Kidney tubule cell (primary cell): ENCODE measurements at regions not wholly inside any gene's neighbourhood (a gene's known extent, or its start where the extent isn't known, plus 50 kb on each side); places are given as distances from the start of the nearest gene placed in this dataset.
A peak's percentile ranks its signal among the peaks of the same experiment; 100 is the strongest.
"Not testable (repeated sequence)": the region's sequence is repeated elsewhere in the genome, so short reads cannot be mapped to it uniquely, and the experiment has no call there.

Source experiments
- DNase-seq: peaks from one replicate; pipeline ENCODE4 v3.0.0-alpha.2; 2018; ENCODE audit warnings: low spot score

GRCh38 chr11:23257088-23257487, 396.8 kb upstream of the CCDC179 start:
- DNase-seq = no peak

- no peak for DNase-seq
Observed at GRCh38 chr11:23257556-23257955, 397.3 kb upstream of the CCDC179 start.

GRCh38 chr11:23263466-23263865, 403.2 kb upstream of the CCDC179 start:
- no peak for DNase-seq

DNA sequence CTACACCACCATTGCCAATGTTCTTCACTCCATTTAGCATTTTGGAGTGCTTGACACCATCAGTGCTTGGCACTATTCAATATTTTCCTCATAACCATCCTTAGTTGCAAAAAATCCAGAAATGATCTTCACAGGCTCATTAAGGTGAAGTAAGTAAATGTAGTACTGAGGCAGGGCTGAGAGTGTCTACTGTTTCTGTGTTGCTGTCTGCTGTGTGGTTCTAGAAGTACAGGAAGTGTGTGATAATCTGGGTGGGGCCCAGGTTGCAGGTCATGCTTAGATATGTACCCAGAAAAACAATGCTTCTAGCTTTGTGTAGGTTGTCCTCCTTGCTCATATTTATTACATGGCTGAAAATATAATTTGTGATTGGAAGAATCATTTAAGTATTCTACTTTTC, 411.8 kb upstream of the CCDC179 start:
- no peak for DNase-seq

DNA sequence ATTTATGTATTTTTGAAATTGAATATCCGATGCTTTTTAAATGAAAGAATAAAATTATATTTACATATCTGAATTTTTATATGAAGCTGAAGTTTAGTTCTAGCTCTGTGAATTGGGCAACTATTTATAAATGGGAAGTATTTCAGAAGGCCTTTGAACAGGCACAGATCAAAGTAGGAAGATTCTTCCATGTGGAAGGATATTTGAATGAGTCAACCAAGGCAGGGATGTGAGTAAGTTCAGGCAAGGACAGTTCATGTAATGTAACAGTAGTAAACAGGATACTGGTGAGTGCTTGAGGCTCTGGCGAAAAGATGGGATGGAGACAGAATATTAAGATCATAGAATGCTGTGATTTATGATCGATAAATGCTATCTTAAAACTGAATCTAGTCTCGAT, 417.8 kb upstream of the CCDC179 start:
- DNase-seq = peak; percentile 29

DNA sequence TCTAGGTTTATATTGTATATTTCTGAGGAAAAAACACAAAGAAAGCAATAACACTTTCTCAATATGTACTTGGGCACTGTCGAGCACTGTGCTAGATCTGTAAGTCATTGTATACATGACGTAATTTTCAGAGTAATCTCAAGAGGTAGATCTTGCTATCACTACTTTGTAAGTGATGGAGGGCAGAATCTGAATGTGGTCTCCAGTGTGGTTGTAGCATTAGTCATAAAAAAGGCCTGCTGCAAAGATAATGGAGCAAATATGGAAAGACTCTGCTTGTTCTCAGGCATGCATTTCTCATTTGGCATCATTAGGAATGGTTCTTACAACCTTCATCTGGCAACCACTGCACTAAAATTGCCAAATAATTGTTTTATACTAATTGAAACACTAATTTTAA, 419.8 kb upstream of the CCDC179 start:
- no peak for DNase-seq

DNA sequence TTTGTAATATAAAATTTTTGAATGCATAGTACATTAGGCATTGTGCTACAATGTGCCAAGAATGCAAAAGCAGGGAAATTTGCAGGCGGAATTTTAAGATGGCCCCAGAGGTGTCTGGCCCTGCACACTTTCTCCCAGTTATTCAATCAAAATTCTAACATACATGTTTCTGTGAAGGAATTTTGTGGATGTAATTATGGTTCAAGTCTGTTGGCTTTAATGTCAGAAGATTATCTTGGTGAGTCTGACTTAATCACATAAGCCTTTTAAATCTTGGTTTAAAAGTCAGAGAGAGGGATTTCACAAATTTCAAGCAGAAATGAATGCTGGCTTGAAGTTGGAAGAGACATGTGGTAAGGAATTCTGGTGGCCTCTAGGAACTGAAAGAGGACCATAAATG, 423.4 kb upstream of the CCDC179 start:
- no peak for DNase-seq

DNA sequence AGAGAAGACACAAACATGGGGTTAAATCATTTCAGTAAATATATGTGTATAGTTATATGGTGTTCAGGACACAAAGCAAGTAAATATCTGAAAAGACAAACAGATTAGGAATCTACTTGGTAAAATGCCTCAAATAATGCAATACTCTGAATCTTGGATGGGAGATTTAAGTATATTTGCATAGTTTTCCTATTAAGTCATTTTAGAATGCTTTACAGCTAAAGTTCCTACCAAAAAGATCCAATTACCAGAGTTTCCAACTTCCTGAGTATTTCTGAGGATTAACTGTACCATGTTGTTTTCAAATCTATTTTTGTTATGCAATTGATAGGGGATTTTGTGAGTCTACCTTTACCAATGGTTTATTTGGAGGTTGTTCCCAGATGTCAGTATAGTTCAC, 424.4 kb upstream of the CCDC179 start:
- DNase-seq = no peak

DNA sequence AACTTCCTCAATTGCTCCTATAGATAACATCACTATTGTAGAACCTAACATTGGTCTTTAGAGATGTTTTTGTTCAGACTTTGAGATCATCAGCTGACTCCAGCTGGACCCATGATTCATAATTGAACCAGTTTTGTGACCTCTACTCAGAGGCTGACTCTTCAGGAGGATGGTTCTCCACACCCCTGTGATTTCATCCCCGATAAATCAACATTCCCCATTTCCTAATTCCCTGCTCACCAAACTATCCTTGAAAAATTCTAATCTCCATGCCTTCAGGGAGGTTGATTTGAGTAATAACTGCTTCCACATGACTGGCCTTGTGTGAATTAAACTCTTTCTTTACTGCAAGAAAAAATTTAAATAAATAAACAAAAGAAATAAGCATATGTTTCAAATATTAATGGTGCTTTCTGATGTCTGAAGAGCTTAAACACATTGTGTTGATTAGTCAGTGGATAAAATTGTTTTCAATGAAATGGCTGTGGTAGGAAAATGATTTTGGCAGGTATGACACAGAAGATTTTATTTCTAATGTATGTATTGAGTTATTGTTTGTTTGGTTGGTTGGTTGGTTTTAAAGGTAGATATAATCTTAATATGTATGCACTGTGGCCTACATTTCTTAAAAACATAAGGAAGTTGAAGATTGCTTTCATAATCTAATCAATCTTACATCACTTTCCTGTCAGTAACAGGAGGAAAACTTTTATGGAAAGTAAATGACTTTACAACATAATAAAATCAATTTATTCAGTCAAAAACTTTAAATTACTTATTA, 427.9 kb upstream of the CCDC179 start:
- peak; percentile 67 for DNase-seq

GRCh38 chr11:23295241-23295640, 435.0 kb upstream of the CCDC179 start:
- DNase-seq = no peak

DNA sequence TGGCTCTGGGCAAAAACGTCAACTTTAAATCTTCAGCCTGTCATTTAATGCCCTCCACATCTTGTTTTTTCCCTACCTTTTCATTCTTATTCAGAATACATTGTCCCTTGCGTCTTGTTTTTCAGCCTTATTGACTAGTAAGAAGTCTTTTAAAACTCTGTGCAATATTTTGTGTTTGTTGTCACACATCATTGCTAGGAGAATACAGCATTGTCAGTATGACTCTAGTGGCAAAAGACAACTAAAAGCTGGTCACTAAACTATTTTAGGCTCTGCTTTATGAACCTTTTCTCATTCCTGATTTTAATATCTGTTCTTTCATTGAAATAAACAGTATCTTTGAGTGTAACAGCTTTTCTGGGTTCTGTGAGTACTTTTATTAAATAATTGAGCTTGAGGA, 447.8 kb upstream of the CCDC179 start:
- DNase-seq = no peak

GRCh38 chr11:23310276-23310675, 450.0 kb upstream of the CCDC179 start:
- DNase-seq = no peak

DNA sequence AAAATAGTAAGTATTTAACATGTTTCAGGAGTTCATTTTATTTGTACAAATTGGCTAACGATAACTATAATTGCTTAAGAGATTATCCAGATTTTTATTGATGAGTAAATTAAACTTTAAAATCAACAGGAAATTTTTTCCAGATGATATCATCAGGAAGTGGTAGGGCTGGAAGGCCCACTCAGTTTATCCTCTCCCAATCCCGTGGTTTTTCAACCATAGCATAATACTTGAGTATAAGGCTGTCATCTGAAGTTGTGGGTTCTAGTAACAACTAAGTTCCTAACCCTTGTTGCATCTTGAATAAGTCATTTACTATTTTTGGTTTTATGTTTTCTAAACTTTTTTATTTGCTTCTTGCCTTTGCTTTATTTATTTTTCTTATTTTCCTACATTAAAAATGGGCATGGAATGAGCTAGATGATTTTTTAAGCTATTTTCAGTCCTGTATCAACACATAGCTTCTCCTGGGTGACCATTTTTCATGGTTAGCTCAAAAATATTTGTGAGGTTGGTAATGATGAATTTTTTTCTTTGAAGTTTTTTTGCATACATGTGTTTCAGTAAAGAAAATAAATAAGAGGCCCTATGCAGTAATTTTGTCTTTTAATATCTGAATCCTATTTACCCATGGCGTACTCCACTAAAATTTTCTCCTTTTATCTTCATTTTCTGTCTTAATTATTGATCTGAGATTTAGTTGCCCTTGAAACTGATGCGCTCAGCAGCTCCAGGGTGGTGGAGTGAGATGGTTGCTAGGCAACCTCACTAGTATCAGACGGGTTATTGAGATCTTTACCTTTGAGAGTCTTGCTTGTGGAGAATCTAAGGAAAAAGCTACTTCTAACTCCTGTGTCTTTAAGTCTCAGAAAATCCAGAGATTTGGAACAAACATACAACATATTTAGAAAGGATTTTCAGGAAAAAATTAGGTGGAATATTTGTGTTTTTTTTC, 452.0 kb upstream of the CCDC179 start:
- peak; percentile 38 for DNase-seq

DNA sequence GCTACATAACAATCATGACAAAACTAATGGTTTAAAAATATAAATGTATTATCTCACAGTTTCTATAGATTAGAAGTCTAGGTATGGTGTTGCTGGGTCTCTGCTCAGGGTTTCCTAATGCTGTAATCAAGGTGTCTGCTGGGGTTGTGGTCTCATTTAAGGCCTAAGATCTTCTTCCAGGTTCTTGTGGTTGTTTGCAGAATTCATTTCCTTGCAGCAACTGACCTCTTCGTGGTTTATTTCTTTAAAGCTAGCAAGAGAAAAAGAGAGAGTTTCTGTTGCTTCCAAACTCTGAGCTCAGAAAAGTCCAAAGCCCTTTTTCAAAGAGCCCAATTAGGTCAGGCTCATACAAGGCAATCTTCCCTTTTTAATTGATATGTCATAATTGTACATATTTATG, 452.7 kb upstream of the CCDC179 start:
- DNase-seq = no peak

GRCh38 chr11:23314162-23314561, 453.9 kb upstream of the CCDC179 start:
- DNase-seq = no peak

- no peak for DNase-seq
Observed at GRCh38 chr11:23315286-23315685, 455.0 kb upstream of the CCDC179 start.

GRCh38 chr11:23317816-23318215, 457.5 kb upstream of the CCDC179 start:
- DNase-seq = no peak

GRCh38 chr11:23318670-23319069, 458.4 kb upstream of the CCDC179 start:
- DNase-seq = no peak

- DNase-seq = no peak
Observed at GRCh38 chr11:23320131-23320530, 459.9 kb upstream of the CCDC179 start.

DNA sequence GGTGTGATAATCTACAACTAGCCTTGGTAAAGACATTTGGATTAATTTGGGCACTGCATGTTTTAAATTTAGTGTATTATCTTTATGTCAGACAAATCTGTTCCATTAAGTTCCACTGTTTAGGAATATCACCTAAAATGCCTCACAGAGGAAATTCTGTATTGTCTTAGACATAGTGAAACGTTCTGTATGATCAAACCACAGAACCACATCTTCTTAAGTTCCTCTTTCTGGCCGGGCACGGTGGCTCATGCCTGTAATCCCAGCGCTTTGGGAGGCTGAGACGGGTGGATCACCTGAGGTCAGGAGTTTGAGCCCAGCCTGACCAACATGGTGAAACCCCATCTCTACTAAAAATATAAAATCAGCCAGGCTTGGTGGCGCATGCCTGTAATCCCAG, 475.3 kb upstream of the CCDC179 start:
- not testable (repeated sequence) for DNase-seq

- DNase-seq = no peak
Observed at GRCh38 chr11:23336961-23337360, 476.7 kb upstream of the CCDC179 start.

- DNase-seq = no peak
Observed at GRCh38 chr11:23353611-23354010, 493.3 kb upstream of the CCDC179 start.

- DNase-seq = peak; percentile 28
Observed at GRCh38 chr11:23359297-23359696, 499.0 kb upstream of the CCDC179 start.
